K562 (cell line): ENCODE measurements at regions not wholly inside any gene's neighbourhood (a gene's known extent, or its start where the extent isn't known, plus 50 kb on each side); places are given as distances from the start of the nearest gene placed in this dataset.

Experiments used
- ATAC-seq: fragments of 200-7000 bp; cut with Tn5 transposase; 3 replicates; pipeline ENCODE4 v1.9.1; 2020; ENCODE audit warnings: moderate library complexity
- BruUV-seq: library from RNA; stranded (reverse); fragments of 400-500 nt; replicated peaks from 2 replicates; lab custom pipeline; 2021; lab: Mats Ljungman, UMichigan
- CTCF ChIA-PET: fragments of 300-600 bp; formaldehyde crosslinking; extraction: SDS; loops from one replicate; lab custom pipeline; 2021; ENCODE audit warnings: low intra/inter-chr PET ratio; lab: Yijun Ruan, JAX
- POLR2A ChIA-PET: fragments of 300-600, 350-650 bp; sonication (Branson Sonifier 250); formaldehyde crosslinking; extraction: SDS; loops from one replicate; lab custom pipeline; 2021; ENCODE audit warnings: antibody characterized with exemption, inconsistent platforms; lab: Yijun Ruan, JAX
- DNase-seq, 4 experiments: peaks; one replicate each; pipeline versions ENCODE4 v3.0.0 to v3.0.0-alpha.2; 2011 to 2018; ENCODE audit warnings: low spot score in 3 of 4, mixed read lengths in 3 of 4; ENCODE audit errors: extremely low read depth in 1 of 4
- FAIRE-seq: peaks from 2 replicates; lab custom pipeline; 2011; peaks lifted over from hg19 to GRCh38; lab: Jason Lieb, UNC
- H2AFZ ChIP-seq: 2 replicates; pipeline ENCODE4 v1.6.0; 2011; ENCODE audit warnings: low read depth, low read length, control low read depth, inconsistent platforms
- H3K27ac ChIP-seq: fragments of 200-600 bp; 3 replicates; pipeline ENCODE4 v1.8.0; 2011; ENCODE audit warnings: low read depth, mild to moderate bottlenecking, control low read depth, inconsistent platforms, low read length, moderate library complexity, mixed read lengths; ENCODE audit errors: extremely low read depth
- H3K27me3 ChIP-seq, 2 experiments: fragments of 300-600 bp in 1 of 2; 2 replicates in 1 of 2; 3 replicates in 1 of 2; pipeline versions ENCODE4 v1.6.0 to v1.8.0; 2011; ENCODE audit warnings: inconsistent platforms in 2 of 2, low read length in 2 of 2, mild to moderate bottlenecking in 1 of 2, mixed read lengths in 1 of 2, moderate library complexity in 1 of 2; ENCODE audit not compliant: control insufficient read depth in 2 of 2, insufficient read depth in 2 of 2
- H3K36me3 ChIP-seq: fragments of 300-600 bp; 3 replicates; pipeline ENCODE4 v1.8.0; 2011; ENCODE audit warnings: mild to moderate bottlenecking, low read length, inconsistent platforms; ENCODE audit not compliant: control insufficient read depth, insufficient read depth
- H3K4me1 ChIP-seq, 2 experiments: fragments of 200-600 bp in 1 of 2; replicated peaks in 1 of 2; 2 replicates in 1 of 2; 3 replicates in 1 of 2; pipeline versions ENCODE4 v1.5.1 to v1.8.0; 2011; ENCODE audit warnings: inconsistent platforms in 2 of 2, low read length in 2 of 2, mild to moderate bottlenecking in 1 of 2, mixed read lengths in 1 of 2, moderate library complexity in 1 of 2; ENCODE audit not compliant: control insufficient read depth in 2 of 2, insufficient read depth in 2 of 2
- H3K4me2 ChIP-seq: 2 replicates; pipeline ENCODE4 v1.6.1; 2011; ENCODE audit warnings: low read length, control low read depth, inconsistent platforms, mixed read lengths; ENCODE audit not compliant: insufficient read depth
- H3K4me3 ChIP-seq: fragments of 200-600 bp; sonication (generic), shearing (Covaris generic); 2 replicates; pipeline ENCODE4 v1.5.1; 2016; ENCODE audit warnings: control low read depth, inconsistent platforms
- H3K79me2 ChIP-seq: fragments of 200-600 bp; 3 replicates; pipeline ENCODE4 v1.8.0; 2011; ENCODE audit warnings: low read length, inconsistent platforms; ENCODE audit not compliant: control insufficient read depth, insufficient read depth
- H3K9ac ChIP-seq, 2 experiments: 2 replicates each; pipeline versions ENCODE4 v1.6.0 to v1.6.1; 2011; ENCODE audit warnings: low read depth in 2 of 2, low read length in 2 of 2, control low read depth in 1 of 2, inconsistent platforms in 1 of 2, mild to moderate bottlenecking in 1 of 2, mixed read lengths in 1 of 2; ENCODE audit not compliant: insufficient read depth in 1 of 2
- H3K9me1 ChIP-seq: one replicate; pipeline ENCODE4 v1.6.0; 2011; ENCODE audit warnings: inconsistent platforms, mild to moderate bottlenecking, low read length, moderate library complexity; ENCODE audit not compliant: control insufficient read depth, insufficient read depth
- H3K9me3 ChIP-seq: replicated peaks from 2 replicates; pipeline ENCODE4 v1.5.1; 2011; ENCODE audit warnings: low read depth, low read length, inconsistent platforms; ENCODE audit not compliant: control insufficient read depth, insufficient read depth
- H4K20me1 ChIP-seq: replicated peaks from 2 replicates; pipeline ENCODE4 v1.6.1; 2011; ENCODE audit warnings: low read length, inconsistent platforms, mixed read lengths; ENCODE audit not compliant: control insufficient read depth, insufficient read depth
- CREB5 ChIP-seq: fragments of 250-450 bp; sonication (Bioruptor Pico); IDR thresholded peaks from 2 replicates; pipeline ENCODE4 v1.5.0; 2020; ENCODE audit warnings: mild to moderate bottlenecking
- EHMT2 ChIP-seq: fragments of 450-650 bp; IDR thresholded peaks from 2 replicates; pipeline ENCODE4 v1.6.1; 2018; ENCODE audit warnings: antibody characterized with exemption
- EP400 ChIP-seq: fragments of 450-650 bp; IDR thresholded peaks from 2 replicates; pipeline ENCODE4 v1.6.1; 2017; ENCODE audit warnings: antibody characterized with exemption, mild to moderate bottlenecking, moderate library complexity
- FOXM1 ChIP-seq, 2 experiments: fragments of 450-650 bp in 1 of 2; sonication (generic) in 1 of 2; formaldehyde crosslinking in 1 of 2; IDR thresholded peaks; 2 replicates each; pipeline versions ENCODE4 v1.6.1 to v1.9.0; 2017 to 2022; ENCODE audit warnings: low read depth in 2 of 2, mild to moderate bottlenecking in 2 of 2, missing genetic modification reagents in 1 of 2, moderate library complexity in 1 of 2
- KLF13 ChIP-seq: fragments of 450-650 bp; IDR thresholded peaks from 2 replicates; pipeline ENCODE4 v1.6.1; 2016; ENCODE audit warnings: missing genetic modification characterization, low read depth, mild to moderate bottlenecking, missing compliant biosample characterization, moderate library complexity, borderline replicate concordance
- MIER1 ChIP-seq: fragments of 450-650 bp; IDR thresholded peaks from 2 replicates; pipeline ENCODE4 v1.6.1; 2016; ENCODE audit warnings: antibody characterized with exemption, mild to moderate bottlenecking, low read depth
- MLX ChIP-seq, 2 experiments: fragments of 450-650 bp in 1 of 2; sonication (generic) in 1 of 2; formaldehyde crosslinking; conservative IDR thresholded peaks; 2 replicates each; pipeline versions ENCODE4 v1.4.0 to v1.8.1; 2020 to 2022; ENCODE audit warnings: mild to moderate bottlenecking in 1 of 2, missing genetic modification reagents in 1 of 2
- NCOR1 ChIP-seq: fragments of 450-650 bp; IDR thresholded peaks from 2 replicates; pipeline ENCODE4 v1.6.1; 2016; ENCODE audit warnings: mild to moderate bottlenecking, moderate library complexity
- POLR2A ChIP-seq: fragments of 450-650 bp; conservative IDR thresholded peaks from 2 replicates; pipeline ENCODE4 v1.6.1; 2016
- POLR2G ChIP-seq: fragments of 200-400 bp; formaldehyde crosslinking; IDR thresholded peaks from 2 replicates; pipeline ENCODE4 v1.6.1; 2017; ENCODE audit warnings: low read depth, mild to moderate bottlenecking, antibody characterized with exemption, low read length, moderate library complexity
- PURB ChIP-seq: sonication (generic); formaldehyde crosslinking; IDR thresholded peaks from 2 replicates; pipeline ENCODE4 v1.9.0; 2021; ENCODE audit warnings: low read depth, mild to moderate bottlenecking, missing genetic modification reagents
- RBM25 ChIP-seq: fragments of 200-400 bp; formaldehyde crosslinking; IDR thresholded peaks from 2 replicates; pipeline ENCODE4 v1.6.1; 2018; ENCODE audit warnings: low read length, low read depth, moderate library complexity; ENCODE audit not compliant: severe bottlenecking
- SP2 ChIP-seq: IDR thresholded peaks from 2 replicates; pipeline ENCODE4 v1.6.1; 2011; ENCODE audit warnings: mild to moderate bottlenecking, low read depth, low read length, moderate library complexity; ENCODE audit not compliant: poor library complexity, severe bottlenecking; ENCODE audit errors: extremely low read depth
- XRCC3 ChIP-seq: fragments of 450-650 bp; IDR thresholded peaks from 2 replicates; pipeline ENCODE4 v1.6.1; 2017; ENCODE audit warnings: mild to moderate bottlenecking, moderate library complexity
- ZC3H8 ChIP-seq: fragments of 450-650 bp; IDR thresholded peaks from 2 replicates; pipeline ENCODE4 v1.6.1; 2017
- ZNF143 ChIP-seq: sonication (generic); formaldehyde crosslinking; IDR thresholded peaks from 2 replicates; pipeline ENCODE4 v1.9.0; 2022; ENCODE audit warnings: mild to moderate bottlenecking, missing genetic modification reagents
- ZNF311 ChIP-seq: fragments of 250-450 bp; sonication (Bioruptor Pico); IDR thresholded peaks from 2 replicates; pipeline ENCODE4 v1.4.0; 2020; ENCODE audit warnings: mild to moderate bottlenecking, moderate library complexity
- WGBS: fragments of 100-300 bp; shearing (Covaris generic); methylation state at CpG from one replicate; pipeline ENCODE4 v1.1.6; 2016; ENCODE audit warnings: low coverage, mixed read lengths; ENCODE audit not compliant: insufficient coverage; ENCODE audit errors: missing lambda C conversion rate; 5-methylcytosine and 5-hydroxymethylcytosine counted together
- in situ Hi-C: fragments of 300-500 bp; cut with MboI; formaldehyde crosslinking; loops from 4 replicates; pipeline ENCODE4 v1.15.0; 2018; ENCODE audit warnings: inconsistent platforms, mixed read lengths
- intact Hi-C: fragments of 100-400 bp; cut with micrococcal nuclease; formaldehyde crosslinking; loops from 2 replicates; pipeline ENCODE4 v1.14.2; 2022
- TF ChIP-seq, protein P1 (sequence below): sonication (generic); formaldehyde crosslinking; IDR thresholded peaks from 2 replicates; pipeline ENCODE4 v1.8.0; 2022; ENCODE audit warnings: mild to moderate bottlenecking, missing genetic modification reagents

DNA sequence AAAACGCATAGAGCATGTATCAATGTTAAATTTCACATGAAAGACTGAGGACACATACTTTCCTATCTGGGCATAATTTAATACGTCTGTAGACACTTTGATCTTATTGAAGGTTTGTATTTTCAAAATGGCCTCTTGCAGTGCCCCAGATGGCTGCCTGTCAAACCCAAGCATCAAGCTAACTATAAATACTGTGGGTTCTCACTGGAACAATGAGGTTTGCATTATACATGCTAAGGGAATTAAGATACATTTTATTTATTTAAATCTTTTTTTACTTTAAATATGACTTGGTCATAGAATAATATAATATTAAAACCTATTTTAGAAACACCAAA, 702.9 kb upstream of the GRAMD2B start:
- in situ Hi-C loops = no loop called here

GRCh38 chr5:125720721-125721120, 702.5 kb upstream of the GRAMD2B start:
- Histone ChIP-seq H3K4me2 (no peak overlapping the region), H3K9me1 (no peaks in the 10 kb centered on the region), H3K4me1 (no peaks in the 10 kb centered on the region), H4K20me1 (no peaks in the 10 kb centered on the region), H3K27me3 (no peaks in the 10 kb centered on the region), H3K9ac (no peak overlapping the region), H3K79me2 (no peaks in the 10 kb centered on the region), H3K36me3 (no peaks in the 10 kb centered on the region), H3K27ac (no peak overlapping the region), H2AFZ (no peak overlapping the region), H3K9me3 (no peaks in the 10 kb centered on the region), H3K4me3 (no peak overlapping the region)
- DNase-seq = no peak
- in situ Hi-C loops (no loop called here), intact Hi-C loops (no loop called here)
- POLR2A ChIA-PET = no interaction called here
- BruUV-seq = no TSS peak
- WGBS = 8% methylated on average over 1 of the region's 1 CpG
- FAIRE-seq = no peak
- CTCF ChIA-PET = no interaction called here
- no peak for ATAC-seq
- TF ChIP-seq FOXM1 (IDR thresholded peaks at IDR 0.05; ENCODE audit: low read depth) (no peak), FOXM1 (CRISPR knock-in tag; IDR thresholded peaks at IDR 0.05; ENCODE audit: low read depth) (no peak), MLX (CRISPR knock-in tag; conservative IDR thresholded peaks at IDR 0.05) (no peak), SP2 (no peak), ZNF311 (CRISPR knock-in tag) (no peak), RBM25 (no peak), MIER1 (no peak), EHMT2 (no peak), NCOR1 (no peak)
- TF ChIP-seq, protein P1, sequence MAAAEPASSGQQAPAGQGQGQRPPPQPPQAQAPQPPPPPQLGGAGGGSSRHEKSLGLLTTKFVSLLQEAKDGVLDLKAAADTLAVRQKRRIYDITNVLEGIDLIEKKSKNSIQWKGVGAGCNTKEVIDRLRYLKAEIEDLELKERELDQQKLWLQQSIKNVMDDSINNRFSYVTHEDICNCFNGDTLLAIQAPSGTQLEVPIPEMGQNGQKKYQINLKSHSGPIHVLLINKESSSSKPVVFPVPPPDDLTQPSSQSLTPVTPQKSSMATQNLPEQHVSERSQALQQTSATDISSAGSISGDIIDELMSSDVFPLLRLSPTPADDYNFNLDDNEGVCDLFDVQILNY (CRISPR knock-in tag) = no peak

More for the DNA sequence above, 702.9 kb upstream of the GRAMD2B start:
- no peak for TF ChIP-seq EP400
- TF ChIP-seq POLR2G = no peak
- TF ChIP-seq KLF13 (tag) = no peak
- TF ChIP-seq ZNF143 (CRISPR knock-in tag) = no peak
- no peak for TF ChIP-seq ZC3H8
- TF ChIP-seq PURB (CRISPR knock-in tag) = no peak
- TF ChIP-seq POLR2A = no peak
- no peak for TF ChIP-seq CREB5
- no peak for TF ChIP-seq XRCC3
- TF ChIP-seq, all 486 proteins: peak for 0
- ChIA-PET POLR2A (no interaction called here), CTCF (no interaction called here)
- Histone ChIP-seq H3K79me2 (no peaks in the 10 kb centered on the region), H3K27me3 (no peaks in the 10 kb centered on the region), H3K4me1 (no peaks in the 10 kb centered on the region), H3K9me1 (no peaks in the 10 kb centered on the region), H3K4me3 (no peak overlapping the region), H3K9me3 (no peaks in the 10 kb centered on the region), H4K20me1 (no peaks in the 10 kb centered on the region), H2AFZ (no peak overlapping the region), H3K9ac (no peak overlapping the region), H3K36me3 (no peaks in the 10 kb centered on the region), H3K27ac (no peak overlapping the region), H3K4me2 (no peak overlapping the region)
- FAIRE-seq (no peak), DNase-seq (no peak), ATAC-seq (no peak)
- intact Hi-C loops = no loop called here
- 0% methylated on average over 2 of the region's 2 CpGs for WGBS
- BruUV-seq = no TSS peak
